Liver (tissue), 7 donors: ENCODE measurements at regions not wholly inside any gene's neighbourhood (a gene's known extent, or its start where the extent isn't known, plus 50 kb on each side); places are given as distances from the start of the nearest gene placed in this dataset.

Experiments
- DNase-seq: peaks from one replicate; pipeline ENCODE4 v3.0.0-alpha.2; 2017; ENCODE audit warnings: low spot score
- H3K27ac ChIP-seq, 2 donors: one replicate each; pipeline ENCODE4 v1.7.0; 2013; ENCODE audit warnings: inconsistent platforms in 2 of 2, low read length in 2 of 2, control low read depth in 1 of 2, low read depth in 1 of 2, mild to moderate bottlenecking in 1 of 2
- H3K27me3 ChIP-seq, 4 donors: one replicate each; pipeline versions ENCODE4 v1.6.1 to v1.7.0; 2013; ENCODE audit warnings: low read length in 3 of 4, inconsistent platforms in 1 of 4, mild to moderate bottlenecking in 1 of 4, moderate library complexity in 1 of 4; ENCODE audit not compliant: control insufficient read depth in 4 of 4, insufficient read depth in 4 of 4
- H3K36me3 ChIP-seq, 4 donors: one replicate each; pipeline versions ENCODE4 v1.6.1 to v1.7.0; 2013; ENCODE audit warnings: low read length in 3 of 4, mild to moderate bottlenecking in 3 of 4, low read depth in 1 of 4, moderate library complexity in 1 of 4; ENCODE audit not compliant: control insufficient read depth in 4 of 4, insufficient read depth in 3 of 4
- H3K4me1 ChIP-seq, 4 donors: one replicate each; pipeline versions ENCODE4 v1.6.1 to v1.7.0; 2013; ENCODE audit warnings: low read length in 3 of 4, mild to moderate bottlenecking in 3 of 4, moderate library complexity in 1 of 4; ENCODE audit not compliant: control insufficient read depth in 4 of 4, insufficient read depth in 4 of 4
- H3K4me3 ChIP-seq, 3 donors: one replicate each; pipeline versions ENCODE4 v1.6.1 to v1.7.0; 2013; ENCODE audit warnings: low read length in 3 of 3, control low read depth in 1 of 3, low read depth in 1 of 3, mild to moderate bottlenecking in 1 of 3
- H3K9ac ChIP-seq, 2 donors: one replicate each; pipeline ENCODE4 v1.7.0; 2013; ENCODE audit warnings: low read length in 2 of 2, mild to moderate bottlenecking in 2 of 2, moderate library complexity in 2 of 2, control low read depth in 1 of 2, low read depth in 1 of 2
- H3K9me3 ChIP-seq, 4 donors: one replicate each; pipeline versions ENCODE4 v1.6.1 to v1.7.0; 2013; ENCODE audit warnings: low read length in 3 of 4; ENCODE audit not compliant: control insufficient read depth in 4 of 4
- ATF3 ChIP-seq: IDR thresholded peaks from 2 replicates; pipeline ENCODE4 v1.6.1; 2016; ENCODE audit warnings: antibody characterized with exemption
- HNF4G ChIP-seq: IDR thresholded peaks from 2 replicates; pipeline ENCODE4 v1.6.1; 2016; ENCODE audit warnings: antibody characterized with exemption
- MAX ChIP-seq: IDR thresholded peaks from 2 replicates; pipeline ENCODE4 v1.6.1; 2016; ENCODE audit warnings: antibody characterized with exemption
- NR2F2 ChIP-seq: IDR thresholded peaks from 2 replicates; pipeline ENCODE4 v1.6.1; 2016; ENCODE audit warnings: antibody characterized with exemption
- RAD21 ChIP-seq, 2 donors: IDR thresholded peaks; 2 replicates each; pipeline ENCODE4 v1.6.1; 2016; ENCODE audit warnings: antibody characterized with exemption in 2 of 2, mild to moderate bottlenecking in 2 of 2
- REST ChIP-seq: IDR thresholded peaks from 2 replicates; pipeline ENCODE4 v1.6.1; 2016; ENCODE audit warnings: antibody characterized with exemption, mild to moderate bottlenecking
- RXRA ChIP-seq, 2 donors: IDR thresholded peaks; 2 replicates each; pipeline ENCODE4 v1.6.1; 2017 to 2018; ENCODE audit warnings: antibody characterized with exemption in 2 of 2, mild to moderate bottlenecking in 1 of 2
- WGBS: extraction: QIAGEN DNeasy Blood & Tissue Kit; methylation state at CpG from one replicate; pipeline ENCODE4 v1.1.7; 2013; 5-methylcytosine and 5-hydroxymethylcytosine counted together
- donor health status: healthy.
- donor health status: healthy.
- donor health status: healthy.
- donor health status: healthy.

GRCh38 chr1:14443164-14443787, 155.2 kb upstream of the KAZN start:
- Histone ChIP-seq H3K9ac (no peak overlapping the region), H3K4me1 (no peaks in the 10 kb centered on the region), H3K36me3 (no peaks in the 10 kb centered on the region), H3K27me3 (peaks cover 0 to 1% (median 0%) of the 10 kb centered on the region in 4 donors), H3K9me3 (no peaks in the 10 kb centered on the region), H3K27ac (no peak overlapping the region), H3K4me3 (no peak overlapping the region)
- DNase-seq: no peak
- WGBS: 53% methylated on average over 4 of the region's 4 CpGs
- TF ChIP-seq RXRA (IDR thresholded peaks at IDR 0.05): no peak
- TF ChIP-seq NR2F2: no peak

- Histone ChIP-seq H3K4me3 (no peak overlapping the region), H3K27me3 (peaks cover 0 to 3% (median 0%) of the 10 kb centered on the region in 4 donors), H3K4me1 (no peaks in the 10 kb centered on the region), H3K27ac (no peak overlapping the region), H3K36me3 (no peaks in the 10 kb centered on the region), H3K9ac (no peak overlapping the region), H3K9me3 (no peaks in the 10 kb centered on the region)
- no peak for DNase-seq
- 77% methylated on average over 2 of the region's 2 CpGs for WGBS
- TF ChIP-seq MAX (no peak), HNF4G (no peak)
These were observed 147.3 kb upstream of the KAZN start for GRCh38 chr1:14451217-14451616.

GRCh38 chr1:14452551-14452950, 145.9 kb upstream of the KAZN start:
- Histone ChIP-seq H3K4me1 (no peaks in the 10 kb centered on the region), H3K9ac (no peak overlapping the region), H3K9me3 (no peaks in the 10 kb centered on the region), H3K27me3 (peaks cover 0 to 3% (median 0%) of the 10 kb centered on the region in 4 donors), H3K27ac (no peak overlapping the region), H3K4me3 (no peak overlapping the region), H3K36me3 (no peaks in the 10 kb centered on the region)
- no peak for DNase-seq
- WGBS: 93% methylated on average over 4 of the region's 4 CpGs
- TF ChIP-seq RAD21 (IDR thresholded peaks at IDR 0.05) (no peak), RXRA (IDR thresholded peaks at IDR 0.05) (no peak), REST (no peak), ATF3 (no peak)

GRCh38 chr1:14460173-14460572, 138.3 kb upstream of the KAZN start:
- no peak for TF ChIP-seq MAX
- no peaks in the 10 kb centered on the region for H3K36me3 ChIP-seq
- no peak overlapping the region for H3K4me3 ChIP-seq
- H3K9me3 ChIP-seq: no peaks in the 10 kb centered on the region
- peaks cover 0 to 2% (median 0%) of the 10 kb centered on the region in 4 donors for H3K27me3 ChIP-seq
- DNase-seq: no peak
- H3K27ac ChIP-seq: no peak overlapping the region
- H3K4me1 ChIP-seq: no peaks in the 10 kb centered on the region
- no peak overlapping the region for H3K9ac ChIP-seq
- 93% methylated on average over 3 of the region's 3 CpGs for WGBS
